ENCODE measurements at regions not wholly inside any gene's neighbourhood (a gene's known extent, or its start where the extent isn't known, plus 50 kb on each side); places are given as distances from the start of the nearest gene placed in this dataset.

DNA sequence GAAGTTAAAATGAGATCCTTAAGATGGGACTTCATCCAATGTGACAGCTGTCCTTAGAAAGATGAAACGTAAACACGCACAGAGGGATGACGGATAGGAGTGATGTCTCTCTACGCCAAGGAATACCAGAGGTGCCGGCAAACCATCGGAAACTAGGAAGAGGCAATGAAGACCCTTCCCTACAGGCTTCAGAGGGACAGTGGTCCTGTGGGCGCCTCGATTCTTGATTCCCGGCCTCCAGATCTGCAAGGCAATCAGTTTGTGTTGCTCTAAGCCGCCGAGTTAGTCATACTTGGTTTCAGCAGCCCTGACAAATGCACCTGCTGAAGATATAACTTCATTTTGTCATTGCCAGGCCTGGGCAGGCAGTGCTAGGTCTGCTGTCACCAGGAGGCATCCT lies 1455.1 kb downstream of the TBC1D22A start:
- no peak for TF ChIP-seq NPAS2 (CRISPR knock-in tag; IDR thresholded peaks at IDR 0.05; ENCODE audit: borderline replicate concordance)
- TF ChIP-seq ETV6 (CRISPR knock-in tag; conservative IDR thresholded peaks at IDR 0.05): no peak
- TF ChIP-seq ZFAT (CRISPR knock-in tag; conservative IDR thresholded peaks at IDR 0.05): no peak
- TF ChIP-seq NR0B2 (CRISPR knock-in tag; IDR thresholded peaks at IDR 0.05): no peak
- TF ChIP-seq ZBTB1 (CRISPR knock-in tag; IDR thresholded peaks at IDR 0.05; ENCODE audit: borderline replicate concordance): no peak
- no peak for TF ChIP-seq ZFP37 (CRISPR knock-in tag; IDR thresholded peaks at IDR 0.05; ENCODE audit: borderline replicate concordance)
- TF ChIP-seq ZNF605 (CRISPR knock-in tag; IDR thresholded peaks at IDR 0.05): no peak
- TF ChIP-seq ZNF34 (CRISPR knock-in tag; IDR thresholded peaks at IDR 0.05; ENCODE audit: borderline replicate concordance): no peak
- no peak for TF ChIP-seq ZHX1 (CRISPR knock-in tag; IDR thresholded peaks at IDR 0.05; ENCODE audit: low read depth)
- TF ChIP-seq ZNF569 (CRISPR knock-in tag; IDR thresholded peaks at IDR 0.05; ENCODE audit: borderline replicate concordance): no peak
- CTCF ChIA-PET (ENCODE audit: low intra/inter-chr PET ratio, low total read pairs): no interaction called here
- WGBS (ENCODE audit: low lambda C conversion rate): 72% methylated on average over 8 of the region's 11 CpGs

More for the DNA sequence above, 1455.1 kb downstream of the TBC1D22A start:
- Histone ChIP-seq H3K4me3 (replicated peaks in 1 of 3; ENCODE audit: insufficient read depth in 1 of 3, low read depth in 2 of 3, low read length in 3 of 3) (no peak overlapping the region), H3K9me3 (ENCODE audit: low read length) (no peaks in the 10 kb centered on the region), H3K27me3 (ENCODE audit: control insufficient read depth in 1 of 2, insufficient read depth in 2 of 2, low read length in 2 of 2) (peaks cover 0 to 7% of the 10 kb centered on the region in 2 experiments; a peak in 2 of 5 replicates), H2AFZ (ENCODE audit: low read length) (no peak overlapping the region), H3K79me2 (ENCODE audit: insufficient read depth, low read length) (no peaks in the 10 kb centered on the region), H3K4me1 (ENCODE audit: insufficient read depth, low read length) (no peaks in the 10 kb centered on the region), H3K36me3 (replicated peaks in 1 of 2; ENCODE audit: control insufficient read depth in 1 of 2, insufficient read depth in 2 of 2, low read length in 2 of 2) (no peaks in the 10 kb centered on the region), H3K9ac (ENCODE audit: insufficient read depth, low read depth, low read length) (no peak overlapping the region), H3K4me2 (ENCODE audit: low read depth, low read length) (no peak overlapping the region), H3K27ac (ENCODE audit: extremely low read length, insufficient read depth, low read length) (no peak overlapping the region), H4K20me1 (ENCODE audit: insufficient read depth, low read length) (no peaks in the 10 kb centered on the region)
- BruUV-seq (replicated peaks): no TSS peak
- intact Hi-C loops (cut with micrococcal nuclease; ENCODE audit: unreplicated experiment) (no loop called here), in situ Hi-C loops (cut with HindIII; ENCODE audit: extremely low pct_ligation_motif_present, low pct_unique_long_range_greater_than_20kb) (no loop called here)
- no peak for ATAC-seq
- no peak for FAIRE-seq
- no peak for DNase-seq (ENCODE audit: low spot score)
- POLR2A ChIA-PET: no interaction called here

All from HepG2 (cell line).